GM12892 (cell line): ENCODE measurements at regions not wholly inside any gene's neighbourhood (a gene's known extent, or its start where the extent isn't known, plus 50 kb on each side); places are given as distances from the start of the nearest gene placed in this dataset.

ENCODE experiments used
- POLR2A ChIP-seq: IDR thresholded peaks from 2 replicates; pipeline ENCODE4 v1.6.1; 2011; ENCODE audit warnings: low read depth, low read length, control low read depth
- POLR2AphosphoS5 ChIP-seq: IDR thresholded peaks from 2 replicates; pipeline ENCODE4 v1.6.1; 2011; ENCODE audit warnings: low read depth, low read length, control low read depth
- TAF1 ChIP-seq: IDR thresholded peaks from 2 replicates; pipeline ENCODE4 v1.6.1; 2011; ENCODE audit warnings: low read depth, mild to moderate bottlenecking, control low read depth, low read length, borderline replicate concordance

- TF ChIP-seq POLR2A (no peak), TAF1 (no peak), POLR2AphosphoS5 (no peak)
These were observed 286.3 kb upstream of the FN1 start for GRCh38 chr2:215722125-215722524.
